ENCODE measurements at regions not wholly inside any gene's neighbourhood (a gene's known extent, or its start where the extent isn't known, plus 50 kb on each side); places are given as distances from the start of the nearest gene placed in this dataset.

GRCh38 chr2:6739547-6739946 is 126.2 kb downstream of the CMPK2 start:
- H3K9me3 Mint-ChIP-seq = no peaks in the 10 kb centered on the region
- no peaks in the 10 kb centered on the region for H3K4me1 Mint-ChIP-seq
- peaks cover 2% of the 10 kb centered on the region for H3K27me3 Mint-ChIP-seq
- no peaks in the 10 kb centered on the region for H3K36me3 Mint-ChIP-seq
- H3K27ac Mint-ChIP-seq = no peak overlapping the region
- H3K4me3 Mint-ChIP-seq = no peak overlapping the region

- Mint-ChIP-seq H3K4me1 (no peaks in the 10 kb centered on the region), H3K4me3 (no peak overlapping the region), H3K27me3 (peaks cover 2% of the 10 kb centered on the region), H3K27ac (no peak overlapping the region), H3K36me3 (no peaks in the 10 kb centered on the region), H3K9me3 (no peaks in the 10 kb centered on the region)
Measured at GRCh38 chr2:6741229-6741628, 124.5 kb downstream of the CMPK2 start.

GRCh38 chr2:6744038-6744437 is 121.7 kb downstream of the CMPK2 start:
- peaks cover 5% of the 10 kb centered on the region for H3K27me3 Mint-ChIP-seq
- H3K36me3 Mint-ChIP-seq = no peaks in the 10 kb centered on the region
- no peak overlapping the region for H3K4me3 Mint-ChIP-seq
- H3K9me3 Mint-ChIP-seq = no peaks in the 10 kb centered on the region
- H3K27ac Mint-ChIP-seq = no peak overlapping the region
- no peaks in the 10 kb centered on the region for H3K4me1 Mint-ChIP-seq

- Mint-ChIP-seq H3K9me3 (no peaks in the 10 kb centered on the region), H3K4me1 (no peaks in the 10 kb centered on the region), H3K4me3 (no peak overlapping the region), H3K36me3 (no peaks in the 10 kb centered on the region), H3K27me3 (peaks cover 6% of the 10 kb centered on the region), H3K27ac (no peak overlapping the region)
Measured at GRCh38 chr2:6747433-6747832, 118.3 kb downstream of the CMPK2 start.

- peaks cover 6% of the 10 kb centered on the region for H3K27me3 Mint-ChIP-seq
Measured at GRCh38 chr2:6748406-6749067, 117.2 kb downstream of the CMPK2 start.

GRCh38 chr2:6749962-6750361 is 115.7 kb downstream of the CMPK2 start:
- H3K9me3 Mint-ChIP-seq = no peaks in the 10 kb centered on the region
- H3K27me3 Mint-ChIP-seq = peaks cover 6% of the 10 kb centered on the region
- H3K27ac Mint-ChIP-seq = no peak overlapping the region
- H3K4me1 Mint-ChIP-seq = no peaks in the 10 kb centered on the region
- H3K4me3 Mint-ChIP-seq = no peak overlapping the region
- no peaks in the 10 kb centered on the region for H3K36me3 Mint-ChIP-seq

More at GRCh38 chr2:6748406-6749067, 117.2 kb downstream of the CMPK2 start:
- Mint-ChIP-seq H3K4me1 (no peaks in the 10 kb centered on the region), H3K4me3 (no peak overlapping the region), H3K9me3 (no peaks in the 10 kb centered on the region), H3K36me3 (no peaks in the 10 kb centered on the region), H3K27ac (no peak overlapping the region)

GRCh38 chr2:6750411-6751158 is 115.1 kb downstream of the CMPK2 start:
- H3K27me3 Mint-ChIP-seq = peaks cover 9% of the 10 kb centered on the region
- no peaks in the 10 kb centered on the region for H3K4me1 Mint-ChIP-seq
- H3K27ac Mint-ChIP-seq = no peak overlapping the region
- no peak overlapping the region for H3K4me3 Mint-ChIP-seq
- H3K9me3 Mint-ChIP-seq = no peaks in the 10 kb centered on the region
- no peaks in the 10 kb centered on the region for H3K36me3 Mint-ChIP-seq

GRCh38 chr2:6754419-6754818 is 111.3 kb downstream of the CMPK2 start:
- no peak overlapping the region for H3K4me3 Mint-ChIP-seq
- H3K9me3 Mint-ChIP-seq = no peaks in the 10 kb centered on the region
- H3K27ac Mint-ChIP-seq = no peak overlapping the region
- H3K36me3 Mint-ChIP-seq = no peaks in the 10 kb centered on the region
- H3K4me1 Mint-ChIP-seq = no peaks in the 10 kb centered on the region
- peaks cover 6% of the 10 kb centered on the region for H3K27me3 Mint-ChIP-seq

- peaks cover 3% of the 10 kb centered on the region for H3K27me3 Mint-ChIP-seq
- H3K27ac Mint-ChIP-seq = no peak overlapping the region
- H3K4me3 Mint-ChIP-seq = no peak overlapping the region
- no peaks in the 10 kb centered on the region for H3K9me3 Mint-ChIP-seq
- no peaks in the 10 kb centered on the region for H3K36me3 Mint-ChIP-seq
- H3K4me1 Mint-ChIP-seq = no peaks in the 10 kb centered on the region
Measured at GRCh38 chr2:6755456-6755855, 110.3 kb downstream of the CMPK2 start.

GRCh38 chr2:6757215-6757614 is 108.5 kb downstream of the CMPK2 start:
- Mint-ChIP-seq H3K9me3 (no peaks in the 10 kb centered on the region), H3K4me3 (no peak overlapping the region)

GRCh38 chr2:6759689-6760088 is 106.0 kb downstream of the CMPK2 start:
- peaks cover 3% of the 10 kb centered on the region for H3K27me3 Mint-ChIP-seq
- H3K9me3 Mint-ChIP-seq = no peaks in the 10 kb centered on the region
- no peaks in the 10 kb centered on the region for H3K36me3 Mint-ChIP-seq
- H3K27ac Mint-ChIP-seq = no peak overlapping the region
- no peaks in the 10 kb centered on the region for H3K4me1 Mint-ChIP-seq
- H3K4me3 Mint-ChIP-seq = no peak overlapping the region

More at GRCh38 chr2:6757215-6757614, 108.5 kb downstream of the CMPK2 start:
- Mint-ChIP-seq H3K4me1 (no peaks in the 10 kb centered on the region), H3K27ac (no peak overlapping the region), H3K36me3 (no peaks in the 10 kb centered on the region), H3K27me3 (peaks cover 3% of the 10 kb centered on the region)

- peaks cover 3% of the 10 kb centered on the region for H3K27me3 Mint-ChIP-seq
- H3K4me1 Mint-ChIP-seq = no peaks in the 10 kb centered on the region
Measured at GRCh38 chr2:6760132-6760531, 105.6 kb downstream of the CMPK2 start.

GRCh38 chr2:6764968-6765723 is 100.6 kb downstream of the CMPK2 start:
- H3K36me3 Mint-ChIP-seq = no peaks in the 10 kb centered on the region

More at GRCh38 chr2:6760132-6760531, 105.6 kb downstream of the CMPK2 start:
- H3K9me3 Mint-ChIP-seq = no peaks in the 10 kb centered on the region
- H3K4me3 Mint-ChIP-seq = no peak overlapping the region
- no peaks in the 10 kb centered on the region for H3K36me3 Mint-ChIP-seq
- no peak overlapping the region for H3K27ac Mint-ChIP-seq

GRCh38 chr2:6769346-6769745 is 96.4 kb downstream of the CMPK2 start:
- Mint-ChIP-seq H3K4me1 (peaks cover 5% of the 10 kb centered on the region), H3K9me3 (no peaks in the 10 kb centered on the region), H3K36me3 (no peaks in the 10 kb centered on the region), H3K27ac (no peak overlapping the region), H3K27me3 (peaks cover 4% of the 10 kb centered on the region), H3K4me3 (no peak overlapping the region)

More at GRCh38 chr2:6764968-6765723, 100.6 kb downstream of the CMPK2 start:
- no peaks in the 10 kb centered on the region for H3K27me3 Mint-ChIP-seq
- H3K9me3 Mint-ChIP-seq = no peaks in the 10 kb centered on the region
- H3K27ac Mint-ChIP-seq = no peak overlapping the region
- H3K4me1 Mint-ChIP-seq = no peaks in the 10 kb centered on the region
- H3K4me3 Mint-ChIP-seq = no peak overlapping the region

GRCh38 chr2:6770006-6770405 is 95.7 kb downstream of the CMPK2 start:
- peaks cover 5% of the 10 kb centered on the region for H3K4me1 Mint-ChIP-seq
- peaks cover 4% of the 10 kb centered on the region for H3K27me3 Mint-ChIP-seq
- H3K4me3 Mint-ChIP-seq = no peak overlapping the region
- H3K27ac Mint-ChIP-seq = no peak overlapping the region
- H3K9me3 Mint-ChIP-seq = no peaks in the 10 kb centered on the region
- no peaks in the 10 kb centered on the region for H3K36me3 Mint-ChIP-seq
